Right lobe of liver (tissue), 4 donors: ENCODE measurements at regions not wholly inside any gene's neighbourhood (a gene's known extent, or its start where the extent isn't known, plus 50 kb on each side); places are given as distances from the start of the nearest gene placed in this dataset.

Experiments
- POLR2A ChIP-seq: fragments of 450-650 bp; IDR thresholded peaks from one replicate; pipeline ENCODE4 v1.6.1; 2017; ENCODE audit warnings: antibody characterized with exemption, mild to moderate bottlenecking
- TF ChIP-seq, protein P1 (sequence below), 4 donors: fragments of 200-600 bp in 3 of 4; fragments of 450-650 bp in 1 of 4; IDR thresholded peaks; one replicate each; pipeline versions ENCODE4 v1.5.1 to v1.8.0; 2016 to 2022; ENCODE audit warnings: antibody characterized with exemption in 4 of 4, mild to moderate bottlenecking in 2 of 4
- donor health status: DM: no; HTN: no; CAD: no.
- donor health status: DM: no; HTN: no; CAD: no.
- donor health status: DM: no; HTN: yes; CAD: no.

DNA sequence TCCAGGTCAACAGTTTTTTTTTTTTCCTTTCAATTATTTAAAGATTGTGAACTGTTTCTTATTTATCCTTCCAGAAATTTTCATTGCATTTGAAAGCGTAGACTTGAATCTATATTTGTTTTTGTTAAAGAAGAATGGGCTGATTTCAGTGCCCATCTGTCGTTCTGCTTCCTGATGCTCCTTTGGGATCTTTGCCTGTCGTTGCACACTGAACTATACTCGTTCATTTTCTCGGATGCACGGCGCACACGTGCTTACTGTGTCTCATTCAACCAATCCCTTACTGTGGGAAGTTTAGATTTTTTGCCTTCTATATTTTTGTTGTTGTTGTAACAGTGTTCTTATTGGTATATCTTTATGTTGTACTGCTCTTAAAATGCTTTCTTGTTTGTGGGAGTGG lies 149.7 kb downstream of the VAPA start:
- TF ChIP-seq, protein P1, sequence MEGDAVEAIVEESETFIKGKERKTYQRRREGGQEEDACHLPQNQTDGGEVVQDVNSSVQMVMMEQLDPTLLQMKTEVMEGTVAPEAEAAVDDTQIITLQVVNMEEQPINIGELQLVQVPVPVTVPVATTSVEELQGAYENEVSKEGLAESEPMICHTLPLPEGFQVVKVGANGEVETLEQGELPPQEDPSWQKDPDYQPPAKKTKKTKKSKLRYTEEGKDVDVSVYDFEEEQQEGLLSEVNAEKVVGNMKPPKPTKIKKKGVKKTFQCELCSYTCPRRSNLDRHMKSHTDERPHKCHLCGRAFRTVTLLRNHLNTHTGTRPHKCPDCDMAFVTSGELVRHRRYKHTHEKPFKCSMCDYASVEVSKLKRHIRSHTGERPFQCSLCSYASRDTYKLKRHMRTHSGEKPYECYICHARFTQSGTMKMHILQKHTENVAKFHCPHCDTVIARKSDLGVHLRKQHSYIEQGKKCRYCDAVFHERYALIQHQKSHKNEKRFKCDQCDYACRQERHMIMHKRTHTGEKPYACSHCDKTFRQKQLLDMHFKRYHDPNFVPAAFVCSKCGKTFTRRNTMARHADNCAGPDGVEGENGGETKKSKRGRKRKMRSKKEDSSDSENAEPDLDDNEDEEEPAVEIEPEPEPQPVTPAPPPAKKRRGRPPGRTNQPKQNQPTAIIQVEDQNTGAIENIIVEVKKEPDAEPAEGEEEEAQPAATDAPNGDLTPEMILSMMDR (IDR thresholded peaks at IDR 0.05), result no peak
- no peak for TF ChIP-seq POLR2A
